ENCODE measurements at regions not wholly inside any gene's neighbourhood (a gene's known extent, or its start where the extent isn't known, plus 50 kb on each side); places are given as distances from the start of the nearest gene placed in this dataset.

DNA sequence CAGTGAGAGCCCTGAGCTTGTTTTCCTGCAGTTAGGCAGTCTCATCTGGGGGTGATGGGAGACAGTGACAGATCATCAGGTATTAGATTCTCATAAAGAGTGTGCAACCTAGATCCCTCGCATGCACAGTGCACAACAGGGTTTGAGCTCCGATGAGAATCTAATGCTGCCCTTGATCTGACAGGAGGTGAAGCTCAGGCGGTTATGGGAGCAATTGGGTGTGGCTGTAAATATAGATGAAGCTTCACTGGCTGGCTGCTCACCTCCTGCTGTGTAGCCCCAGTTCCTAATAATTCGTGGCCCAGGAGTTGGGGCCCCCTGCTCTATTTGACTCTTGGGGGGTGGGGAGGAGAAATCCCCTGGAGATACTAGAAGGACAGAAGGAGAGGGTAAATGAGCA is 309.4 kb upstream of the STT3B start:
- H3K36me3 ChIP-seq = no peaks in the 10 kb centered on the region
- intact Hi-C loops (cut with DNase I; ENCODE audit: low total_unique reads) = no loop called here

DNA sequence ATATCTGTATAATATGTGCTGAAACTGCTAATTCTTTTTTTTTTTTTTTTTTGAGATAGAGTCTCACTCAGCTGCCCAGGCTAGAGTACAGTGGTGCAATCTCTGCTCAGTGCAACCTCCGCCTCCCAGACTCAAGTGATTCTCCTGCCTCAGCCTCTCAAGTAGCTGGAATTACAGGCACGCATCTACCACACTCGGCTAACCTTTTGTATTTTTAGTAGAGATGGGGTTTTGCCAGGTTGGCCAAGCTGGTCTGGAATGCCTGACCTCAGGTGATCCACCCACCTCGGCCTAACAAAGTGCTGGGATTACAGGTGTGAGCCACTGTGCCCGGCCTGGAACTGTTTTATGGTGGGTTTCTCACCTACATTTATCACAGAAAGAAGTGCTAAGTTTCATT is 307.8 kb upstream of the STT3B start:
- Histone ChIP-seq H3K36me3 (no peaks in the 10 kb centered on the region), H3K9me3 (no peaks in the 10 kb centered on the region), H3K4me1 (no peaks in the 10 kb centered on the region), H3K27ac (no peak overlapping the region), H3K27me3 (no peaks in the 10 kb centered on the region), H3K4me3 (no peak overlapping the region)
- no peak for DNase-seq (ENCODE audit: low spot score in 2 of 2)
- TF ChIP-seq, protein P1, sequence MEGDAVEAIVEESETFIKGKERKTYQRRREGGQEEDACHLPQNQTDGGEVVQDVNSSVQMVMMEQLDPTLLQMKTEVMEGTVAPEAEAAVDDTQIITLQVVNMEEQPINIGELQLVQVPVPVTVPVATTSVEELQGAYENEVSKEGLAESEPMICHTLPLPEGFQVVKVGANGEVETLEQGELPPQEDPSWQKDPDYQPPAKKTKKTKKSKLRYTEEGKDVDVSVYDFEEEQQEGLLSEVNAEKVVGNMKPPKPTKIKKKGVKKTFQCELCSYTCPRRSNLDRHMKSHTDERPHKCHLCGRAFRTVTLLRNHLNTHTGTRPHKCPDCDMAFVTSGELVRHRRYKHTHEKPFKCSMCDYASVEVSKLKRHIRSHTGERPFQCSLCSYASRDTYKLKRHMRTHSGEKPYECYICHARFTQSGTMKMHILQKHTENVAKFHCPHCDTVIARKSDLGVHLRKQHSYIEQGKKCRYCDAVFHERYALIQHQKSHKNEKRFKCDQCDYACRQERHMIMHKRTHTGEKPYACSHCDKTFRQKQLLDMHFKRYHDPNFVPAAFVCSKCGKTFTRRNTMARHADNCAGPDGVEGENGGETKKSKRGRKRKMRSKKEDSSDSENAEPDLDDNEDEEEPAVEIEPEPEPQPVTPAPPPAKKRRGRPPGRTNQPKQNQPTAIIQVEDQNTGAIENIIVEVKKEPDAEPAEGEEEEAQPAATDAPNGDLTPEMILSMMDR (IDR thresholded peaks at IDR 0.05) = no peak
- TF ChIP-seq POLR2A (IDR thresholded peaks at IDR 0.05) (no peak), POLR2AphosphoS5 (IDR thresholded peaks at IDR 0.05) (no peak)
- intact Hi-C loops (cut with DNase I; ENCODE audit: low total_unique reads) = no loop called here

More for the DNA sequence above, 309.4 kb upstream of the STT3B start:
- H3K4me3 ChIP-seq = no peak overlapping the region
- H3K27ac ChIP-seq = no peak overlapping the region
- H3K9me3 ChIP-seq = no peaks in the 10 kb centered on the region
- no peaks in the 10 kb centered on the region for H3K27me3 ChIP-seq
- DNase-seq (ENCODE audit: low spot score in 2 of 2) = no peak
- no peaks in the 10 kb centered on the region for H3K4me1 ChIP-seq
- TF ChIP-seq POLR2AphosphoS5 (IDR thresholded peaks at IDR 0.05) = no peak
- TF ChIP-seq, protein P1 (IDR thresholded peaks at IDR 0.05) = no peak
- TF ChIP-seq POLR2A (IDR thresholded peaks at IDR 0.05) = no peak

DNA sequence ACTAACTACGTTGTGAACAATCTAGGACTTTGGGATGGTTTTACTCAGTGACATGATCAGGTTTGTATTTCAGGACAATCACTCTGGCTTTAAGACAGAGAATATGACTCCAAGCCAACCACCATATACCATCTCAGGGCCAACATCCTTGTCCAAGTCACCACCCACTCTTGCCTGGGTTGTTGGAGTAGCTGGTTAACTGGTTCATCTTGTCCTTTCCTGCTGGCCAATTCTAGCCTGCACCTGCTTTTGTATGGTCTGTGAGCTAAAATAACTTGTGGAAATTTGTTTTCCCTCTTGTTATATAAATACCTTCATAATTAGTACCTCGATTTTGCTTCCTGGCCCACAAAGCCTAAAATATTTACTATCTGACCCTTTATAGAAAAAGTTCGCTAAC is 306.8 kb upstream of the STT3B start:
- intact Hi-C loops (cut with DNase I; ENCODE audit: low total_unique reads) = no loop called here
- Histone ChIP-seq H3K4me1 (no peaks in the 10 kb centered on the region), H3K4me3 (no peak overlapping the region), H3K9me3 (no peaks in the 10 kb centered on the region), H3K27ac (no peak overlapping the region), H3K36me3 (no peaks in the 10 kb centered on the region), H3K27me3 (no peaks in the 10 kb centered on the region)
- TF ChIP-seq POLR2A (IDR thresholded peaks at IDR 0.05) (no peak), POLR2AphosphoS5 (IDR thresholded peaks at IDR 0.05) (no peak)
- TF ChIP-seq, protein P1 (IDR thresholded peaks at IDR 0.05) = no peak
- DNase-seq (ENCODE audit: low spot score in 2 of 2) = no peak

GRCh38 chr3:31226346-31226745 is 306.4 kb upstream of the STT3B start:
- H3K36me3 ChIP-seq = no peaks in the 10 kb centered on the region
- no peaks in the 10 kb centered on the region for H3K27me3 ChIP-seq
- no peak for TF ChIP-seq POLR2AphosphoS5 (IDR thresholded peaks at IDR 0.05)
- TF ChIP-seq, protein P1 (IDR thresholded peaks at IDR 0.05) = no peak
- no peak for TF ChIP-seq POLR2A (IDR thresholded peaks at IDR 0.05)
- intact Hi-C loops (cut with DNase I; ENCODE audit: low total_unique reads) = no loop called here
- H3K27ac ChIP-seq = no peak overlapping the region
- no peaks in the 10 kb centered on the region for H3K9me3 ChIP-seq
- no peak for DNase-seq (ENCODE audit: low spot score in 2 of 2)
- H3K4me3 ChIP-seq = no peak overlapping the region
- H3K4me1 ChIP-seq = no peaks in the 10 kb centered on the region

- H3K27me3 ChIP-seq = no peaks in the 10 kb centered on the region
- no peaks in the 10 kb centered on the region for H3K9me3 ChIP-seq
- H3K4me3 ChIP-seq = no peak overlapping the region
- intact Hi-C loops (cut with DNase I; ENCODE audit: low total_unique reads) = no loop called here
- DNase-seq (ENCODE audit: low spot score in 2 of 2) = no peak
- H3K4me1 ChIP-seq = no peaks in the 10 kb centered on the region
- no peak overlapping the region for H3K27ac ChIP-seq
- no peak for TF ChIP-seq POLR2A (IDR thresholded peaks at IDR 0.05)
- TF ChIP-seq, protein P1 (IDR thresholded peaks at IDR 0.05) = no peak
- TF ChIP-seq POLR2AphosphoS5 (IDR thresholded peaks at IDR 0.05) = no peak
- H3K36me3 ChIP-seq = no peaks in the 10 kb centered on the region
Observed at GRCh38 chr3:31227131-31227562, 305.6 kb upstream of the STT3B start.

All from breast epithelium (tissue), 4 donors.